ENCODE measurements at regions not wholly inside any gene's neighbourhood (a gene's known extent, or its start where the extent isn't known, plus 50 kb on each side); places are given as distances from the start of the nearest gene placed in this dataset.

GRCh38 chr10:78551184-78552005 is 517.4 kb upstream of the ZMIZ1 start:
- H2AFZ ChIP-seq (ENCODE audit: low read length): no peak overlapping the region
- peak in 1 of 2 donors; percentile 10 for DNase-seq (ENCODE audit: low read depth in 2 of 2)
- peaks cover 11% of the 10 kb centered on the region for H3K27me3 ChIP-seq (ENCODE audit: control insufficient read depth, insufficient read depth, low read length)
- no peak overlapping the region for H3K4me2 ChIP-seq (ENCODE audit: extremely low read depth, insufficient read depth, low read length)
- no peaks in the 10 kb centered on the region for H4K20me1 ChIP-seq (ENCODE audit: control insufficient read depth, extremely low read depth, insufficient read depth, low read length)
- H3K36me3 ChIP-seq (ENCODE audit: control insufficient read depth, insufficient read depth, low read length): no peaks in the 10 kb centered on the region
- no peaks in the 10 kb centered on the region for H3K9me3 ChIP-seq (ENCODE audit: control insufficient read depth, insufficient read depth, low read depth, low read length)
- no peaks in the 10 kb centered on the region for H3K79me2 ChIP-seq (ENCODE audit: control insufficient read depth, insufficient read depth, low read length)
- no peak overlapping the region for H3K9ac ChIP-seq (ENCODE audit: insufficient read depth, low read length)
- H3K27ac ChIP-seq (ENCODE audit: insufficient read depth, low read length): no peak overlapping the region
- no peak overlapping the region for H3K4me3 ChIP-seq (replicated peaks in 1 of 4; ENCODE audit: control extremely low read depth in 1 of 4, insufficient read depth in 1 of 4, low read depth in 3 of 4, low read length in 4 of 4)
- H3K4me1 ChIP-seq (ENCODE audit: control insufficient read depth, extremely low read depth, insufficient read depth, low read length): peaks cover 6% of the 10 kb centered on the region
- TF ChIP-seq EZH2 (IDR thresholded peaks at IDR 0.05; ENCODE audit: low read length, missing control alignments) (no peak), CTCF (conservative IDR thresholded peaks at IDR 0.05 in 1 of 2, IDR thresholded peaks at IDR 0.05 in 1 of 2; ENCODE audit: low read depth in 1 of 2, low read length in 2 of 2) (no peak)

- Histone ChIP-seq H4K20me1 (ENCODE audit: control insufficient read depth, extremely low read depth, insufficient read depth, low read length) (no peaks in the 10 kb centered on the region), H3K4me3 (replicated peaks in 1 of 4; ENCODE audit: control extremely low read depth in 1 of 4, insufficient read depth in 1 of 4, low read depth in 3 of 4, low read length in 4 of 4) (no peak overlapping the region), H2AFZ (ENCODE audit: low read length) (peak overlapping the region; percentile 34), H3K36me3 (ENCODE audit: control insufficient read depth, insufficient read depth, low read length) (no peaks in the 10 kb centered on the region), H3K4me1 (ENCODE audit: control insufficient read depth, extremely low read depth, insufficient read depth, low read length) (peaks cover 6% of the 10 kb centered on the region), H3K9ac (ENCODE audit: insufficient read depth, low read length) (no peak overlapping the region), H3K27me3 (ENCODE audit: control insufficient read depth, insufficient read depth, low read length) (peaks cover 14% of the 10 kb centered on the region), H3K4me2 (ENCODE audit: extremely low read depth, insufficient read depth, low read length) (no peak overlapping the region), H3K27ac (ENCODE audit: insufficient read depth, low read length) (no peak overlapping the region), H3K79me2 (ENCODE audit: control insufficient read depth, insufficient read depth, low read length) (no peaks in the 10 kb centered on the region), H3K9me3 (ENCODE audit: control insufficient read depth, insufficient read depth, low read depth, low read length) (no peaks in the 10 kb centered on the region)
- TF ChIP-seq CTCF (conservative IDR thresholded peaks at IDR 0.05 in 1 of 2, IDR thresholded peaks at IDR 0.05 in 1 of 2; ENCODE audit: low read depth in 1 of 2, low read length in 2 of 2) (no peak), EZH2 (IDR thresholded peaks at IDR 0.05; ENCODE audit: low read length, missing control alignments) (no peak)
- DNase-seq (ENCODE audit: low read depth in 2 of 2): peak; percentile 58 to 89
These were observed 516.4 kb upstream of the ZMIZ1 start for GRCh38 chr10:78552261-78552811.

GRCh38 chr10:78553792-78554191 is 515.0 kb upstream of the ZMIZ1 start:
- peaks cover 7% of the 10 kb centered on the region for H3K27me3 ChIP-seq (ENCODE audit: control insufficient read depth, insufficient read depth, low read length)
- H4K20me1 ChIP-seq (ENCODE audit: control insufficient read depth, extremely low read depth, insufficient read depth, low read length): no peaks in the 10 kb centered on the region
- no peak overlapping the region for H3K27ac ChIP-seq (ENCODE audit: insufficient read depth, low read length)
- H3K4me1 ChIP-seq (ENCODE audit: control insufficient read depth, extremely low read depth, insufficient read depth, low read length): peaks cover 6% of the 10 kb centered on the region
- H3K9me3 ChIP-seq (ENCODE audit: control insufficient read depth, insufficient read depth, low read depth, low read length): no peaks in the 10 kb centered on the region
- TF ChIP-seq CTCF (conservative IDR thresholded peaks at IDR 0.05 in 1 of 2, IDR thresholded peaks at IDR 0.05 in 1 of 2; ENCODE audit: low read depth in 1 of 2, low read length in 2 of 2) (no peak), EZH2 (IDR thresholded peaks at IDR 0.05; ENCODE audit: low read length, missing control alignments) (no peak)
- H3K36me3 ChIP-seq (ENCODE audit: control insufficient read depth, insufficient read depth, low read length): no peaks in the 10 kb centered on the region
- no peak overlapping the region for H3K9ac ChIP-seq (ENCODE audit: insufficient read depth, low read length)
- H3K79me2 ChIP-seq (ENCODE audit: control insufficient read depth, insufficient read depth, low read length): no peaks in the 10 kb centered on the region
- H3K4me2 ChIP-seq (ENCODE audit: extremely low read depth, insufficient read depth, low read length): no peak overlapping the region
- no peak for DNase-seq (ENCODE audit: low read depth in 2 of 2)
- no peak overlapping the region for H2AFZ ChIP-seq (ENCODE audit: low read length)
- H3K4me3 ChIP-seq (replicated peaks in 1 of 4; ENCODE audit: control extremely low read depth in 1 of 4, insufficient read depth in 1 of 4, low read depth in 3 of 4, low read length in 4 of 4): no peak overlapping the region
